Suprapubic skin (tissue), 4 donors: ENCODE measurements at regions not wholly inside any gene's neighbourhood (a gene's known extent, or its start where the extent isn't known, plus 50 kb on each side); places are given as distances from the start of the nearest gene placed in this dataset.

Source experiments
- DNase-seq, 2 donors: peaks; one replicate each; pipeline ENCODE4 v3.0.0-alpha.2; 2019; ENCODE audit warnings: low spot score in 2 of 2
- H3K27ac ChIP-seq: fragments of 200-600 bp; sonication (generic); one replicate; pipeline ENCODE4 v1.5.1; 2019
- H3K27me3 ChIP-seq: fragments of 200-600 bp; sonication (generic); one replicate; pipeline ENCODE4 v1.5.1; 2019
- H3K36me3 ChIP-seq: fragments of 200-600 bp; sonication (generic); one replicate; pipeline ENCODE4 v1.5.1; 2019
- H3K4me1 ChIP-seq: fragments of 200-600 bp; sonication (generic); one replicate; pipeline ENCODE4 v1.5.1; 2019
- H3K4me3 ChIP-seq: fragments of 200-600 bp; sonication (generic); one replicate; pipeline ENCODE4 v1.5.1; 2019; ENCODE audit warnings: mild to moderate bottlenecking
- H3K9me3 ChIP-seq: fragments of 200-600 bp; sonication (generic); one replicate; pipeline ENCODE4 v1.5.1; 2019
- EP300 ChIP-seq: sonication (generic); formaldehyde crosslinking; IDR thresholded peaks from one replicate; pipeline ENCODE4 v1.6.1; 2017; ENCODE audit warnings: antibody characterized with exemption
- POLR2A ChIP-seq, 2 donors: fragments of 450-650 bp; IDR thresholded peaks; one replicate each; pipeline ENCODE4 v1.6.1; 2017; ENCODE audit warnings: antibody characterized with exemption in 2 of 2, mild to moderate bottlenecking in 2 of 2, moderate library complexity in 2 of 2
- POLR2AphosphoS5 ChIP-seq, 3 donors: sonication (generic); formaldehyde crosslinking; IDR thresholded peaks; one replicate each; pipeline ENCODE4 v1.6.1; 2017; ENCODE audit warnings: antibody characterized with exemption in 3 of 3
- WGBS: methylation state at CpG from one replicate; pipeline ENCODE4 v1.1.5; 2018; 5-methylcytosine and 5-hydroxymethylcytosine counted together
- TF ChIP-seq, protein P1 (sequence below), 2 donors: fragments of 200-600 bp in 1 of 2; fragments of 450-650 bp in 1 of 2; sonication (generic) in 1 of 2; IDR thresholded peaks; one replicate each; pipeline ENCODE4 v1.5.1; 2016 to 2019; ENCODE audit warnings: antibody characterized with exemption in 2 of 2, mild to moderate bottlenecking in 1 of 2, moderate library complexity in 1 of 2

DNA sequence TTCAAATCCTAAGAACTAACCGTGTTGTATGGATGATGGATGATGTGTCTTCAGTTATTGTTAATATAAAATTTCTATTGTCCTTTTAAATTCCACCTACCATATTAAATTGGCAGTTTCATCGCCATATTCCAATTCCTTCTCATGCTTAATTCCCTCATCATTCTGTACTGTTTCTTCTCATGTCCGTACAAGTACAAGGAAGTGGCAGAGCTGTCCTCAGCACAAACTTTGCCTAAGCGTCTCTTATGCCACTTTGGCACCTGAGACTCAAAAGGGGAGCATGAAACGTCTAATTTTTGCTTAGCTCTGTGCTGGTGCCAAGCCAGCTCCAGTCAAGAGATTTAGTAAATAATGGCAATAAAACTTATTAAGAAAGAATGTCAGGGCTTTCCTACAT is 158.2 kb upstream of the LAMA2 start:
- Histone ChIP-seq H3K27ac (no peak overlapping the region), H3K4me1 (no peaks in the 10 kb centered on the region), H3K9me3 (no peaks in the 10 kb centered on the region), H3K27me3 (no peaks in the 10 kb centered on the region), H3K4me3 (no peak overlapping the region), H3K36me3 (no peaks in the 10 kb centered on the region)
- DNase-seq, result no peak
- 59% methylated on average over 5 of the region's 5 CpGs for WGBS
- no peak for TF ChIP-seq EP300
- TF ChIP-seq POLR2AphosphoS5 (IDR thresholded peaks at IDR 0.05), result no peak
- no peak for TF ChIP-seq POLR2A (IDR thresholded peaks at IDR 0.05)
- TF ChIP-seq, protein P1, sequence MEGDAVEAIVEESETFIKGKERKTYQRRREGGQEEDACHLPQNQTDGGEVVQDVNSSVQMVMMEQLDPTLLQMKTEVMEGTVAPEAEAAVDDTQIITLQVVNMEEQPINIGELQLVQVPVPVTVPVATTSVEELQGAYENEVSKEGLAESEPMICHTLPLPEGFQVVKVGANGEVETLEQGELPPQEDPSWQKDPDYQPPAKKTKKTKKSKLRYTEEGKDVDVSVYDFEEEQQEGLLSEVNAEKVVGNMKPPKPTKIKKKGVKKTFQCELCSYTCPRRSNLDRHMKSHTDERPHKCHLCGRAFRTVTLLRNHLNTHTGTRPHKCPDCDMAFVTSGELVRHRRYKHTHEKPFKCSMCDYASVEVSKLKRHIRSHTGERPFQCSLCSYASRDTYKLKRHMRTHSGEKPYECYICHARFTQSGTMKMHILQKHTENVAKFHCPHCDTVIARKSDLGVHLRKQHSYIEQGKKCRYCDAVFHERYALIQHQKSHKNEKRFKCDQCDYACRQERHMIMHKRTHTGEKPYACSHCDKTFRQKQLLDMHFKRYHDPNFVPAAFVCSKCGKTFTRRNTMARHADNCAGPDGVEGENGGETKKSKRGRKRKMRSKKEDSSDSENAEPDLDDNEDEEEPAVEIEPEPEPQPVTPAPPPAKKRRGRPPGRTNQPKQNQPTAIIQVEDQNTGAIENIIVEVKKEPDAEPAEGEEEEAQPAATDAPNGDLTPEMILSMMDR (IDR thresholded peaks at IDR 0.05), result no peak

DNA sequence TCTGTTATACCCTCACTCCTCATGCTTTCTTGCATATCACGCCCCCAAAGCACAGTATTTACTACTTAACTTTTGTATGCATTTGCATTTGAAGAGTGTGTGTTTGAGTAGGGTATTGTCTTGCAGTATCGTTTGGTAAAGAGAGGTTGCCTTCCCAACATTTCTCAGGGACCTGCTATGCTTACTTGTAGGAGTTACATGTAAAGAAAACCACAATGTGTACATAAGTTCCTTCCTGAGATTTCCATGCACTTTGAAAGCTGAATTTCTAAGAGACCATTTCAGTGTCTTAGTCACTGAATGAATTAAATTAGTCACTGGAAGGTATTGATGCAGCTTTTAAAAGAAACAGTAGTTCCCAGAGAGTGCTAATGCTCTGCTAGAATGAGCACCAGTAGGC is 159.3 kb upstream of the LAMA2 start:
- H3K27ac ChIP-seq, result no peak overlapping the region
- no peaks in the 10 kb centered on the region for H3K9me3 ChIP-seq
- no peaks in the 10 kb centered on the region for H3K4me1 ChIP-seq
- TF ChIP-seq EP300 (no peak), POLR2AphosphoS5 (IDR thresholded peaks at IDR 0.05) (no peak), POLR2A (IDR thresholded peaks at IDR 0.05) (no peak)
- TF ChIP-seq, protein P1 (IDR thresholded peaks at IDR 0.05), result no peak
- H3K36me3 ChIP-seq, result no peaks in the 10 kb centered on the region
- 79% methylated on average over 2 of the region's 2 CpGs for WGBS
- no peaks in the 10 kb centered on the region for H3K27me3 ChIP-seq
- no peak for DNase-seq
- no peak overlapping the region for H3K4me3 ChIP-seq

DNA sequence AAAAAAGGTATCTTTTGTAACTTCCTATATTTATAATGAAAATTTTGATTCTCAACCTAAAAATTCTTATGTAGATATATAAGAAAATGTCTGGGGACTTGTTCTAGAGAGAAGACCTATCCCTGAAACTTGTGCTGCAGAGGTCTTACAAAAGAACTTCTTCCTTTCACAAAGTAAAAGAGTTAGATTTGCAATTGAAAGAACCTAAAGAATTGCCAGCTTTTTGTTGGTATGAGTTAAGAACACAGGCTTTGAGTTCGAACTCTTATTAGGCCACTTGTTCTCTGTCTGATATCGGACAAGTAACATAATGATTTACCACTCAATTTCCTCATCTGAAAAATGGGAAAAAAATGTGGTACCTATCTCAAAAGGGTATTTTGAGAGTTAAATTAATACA is 162.0 kb upstream of the LAMA2 start:
- Histone ChIP-seq H3K4me3 (no peak overlapping the region), H3K4me1 (no peaks in the 10 kb centered on the region), H3K9me3 (no peaks in the 10 kb centered on the region), H3K27me3 (no peaks in the 10 kb centered on the region), H3K27ac (no peak overlapping the region), H3K36me3 (no peaks in the 10 kb centered on the region)
- TF ChIP-seq POLR2AphosphoS5 (IDR thresholded peaks at IDR 0.05) (no peak), EP300 (no peak), POLR2A (IDR thresholded peaks at IDR 0.05) (no peak)
- TF ChIP-seq, protein P1 (IDR thresholded peaks at IDR 0.05), result no peak
- 93% methylated on average over 2 of the region's 2 CpGs for WGBS
- no peak for DNase-seq

DNA sequence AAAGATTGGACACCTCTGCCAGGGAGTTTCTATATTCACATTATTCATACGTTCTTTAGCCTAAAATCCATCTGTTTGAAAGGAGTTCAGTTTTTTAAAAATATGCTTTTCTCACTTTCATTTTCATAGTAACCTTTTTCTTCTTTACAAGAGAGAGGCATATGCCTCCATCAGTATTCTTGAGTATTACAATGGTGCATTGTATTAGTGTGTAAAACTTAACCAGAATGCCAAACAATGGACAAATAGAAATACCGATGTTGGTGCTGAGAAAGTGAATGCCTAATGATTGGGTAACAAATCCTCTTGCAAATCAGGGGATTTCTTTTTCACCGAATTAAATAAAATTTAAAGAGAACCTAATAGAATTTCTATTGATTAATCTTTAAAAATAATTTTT is 163.2 kb upstream of the LAMA2 start:
- WGBS, result 77% methylated on average over 3 of the region's 3 CpGs

DNA sequence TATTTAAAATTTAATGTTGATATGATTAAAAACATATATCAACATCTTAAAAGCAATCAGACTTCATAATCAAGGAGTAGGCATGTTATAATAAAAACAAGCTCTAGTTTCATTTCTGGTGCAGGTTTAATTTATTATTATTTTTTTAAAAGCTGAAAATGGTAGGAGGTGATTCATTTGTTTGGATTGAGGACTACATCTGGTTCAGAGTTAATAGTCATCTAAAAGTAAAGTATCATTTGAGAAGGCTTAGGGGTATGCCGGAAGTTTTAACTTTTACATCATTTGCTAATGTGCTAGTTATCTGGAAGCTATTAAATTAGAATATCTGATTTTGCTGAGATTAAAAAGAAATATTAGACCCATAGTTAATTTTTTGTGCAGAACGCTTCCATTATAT is 169.5 kb upstream of the LAMA2 start:
- no peak for DNase-seq
- H3K4me3 ChIP-seq, result no peak overlapping the region
- no peaks in the 10 kb centered on the region for H3K4me1 ChIP-seq
- no peak overlapping the region for H3K27ac ChIP-seq
- no peaks in the 10 kb centered on the region for H3K36me3 ChIP-seq
- H3K27me3 ChIP-seq, result no peaks in the 10 kb centered on the region
- TF ChIP-seq, protein P1 (IDR thresholded peaks at IDR 0.05), result no peak
- WGBS, result 58% methylated on average over 2 of the region's 2 CpGs
- H3K9me3 ChIP-seq, result no peaks in the 10 kb centered on the region

More for the DNA sequence above, 163.2 kb upstream of the LAMA2 start:
- Histone ChIP-seq H3K36me3 (no peaks in the 10 kb centered on the region), H3K4me3 (no peak overlapping the region), H3K4me1 (no peaks in the 10 kb centered on the region), H3K9me3 (no peaks in the 10 kb centered on the region), H3K27ac (no peak overlapping the region), H3K27me3 (no peaks in the 10 kb centered on the region)
- TF ChIP-seq POLR2AphosphoS5 (IDR thresholded peaks at IDR 0.05) (no peak), POLR2A (IDR thresholded peaks at IDR 0.05) (no peak), EP300 (no peak)
- TF ChIP-seq, protein P1 (IDR thresholded peaks at IDR 0.05), result no peak
- DNase-seq, result no peak
